GM21619 (cell line): ENCODE measurements at regions not wholly inside any gene's neighbourhood (a gene's known extent, or its start where the extent isn't known, plus 50 kb on each side); places are given as distances from the start of the nearest gene placed in this dataset.

Experiments used
- ATAC-seq: cut with Tn5 transposase; IDR thresholded peaks from one replicate; pipeline ENCODE4 v1.9.1; 2021; ENCODE audit not compliant: unreplicated experiment

DNA sequence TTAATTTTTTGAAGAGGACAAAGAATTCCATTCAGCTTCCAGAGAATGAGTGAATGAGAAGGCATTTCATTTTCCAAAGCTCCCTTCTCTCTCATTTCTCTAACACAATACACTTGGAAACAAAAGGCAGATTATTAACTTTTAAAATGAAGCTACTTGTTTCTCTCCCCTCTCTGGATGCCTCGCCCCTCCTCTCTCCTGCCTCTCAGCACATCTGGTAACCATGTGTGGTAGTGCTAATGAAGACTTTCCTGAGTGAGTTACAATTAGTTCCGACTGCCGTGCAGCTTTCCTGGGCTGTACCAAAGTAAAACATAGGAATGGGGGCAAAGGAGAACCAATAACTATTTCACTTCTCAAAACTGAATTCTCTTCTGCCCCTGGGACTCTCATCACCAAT, 84.7 kb upstream of the SOX5 start:
- ATAC-seq, result no peak

DNA sequence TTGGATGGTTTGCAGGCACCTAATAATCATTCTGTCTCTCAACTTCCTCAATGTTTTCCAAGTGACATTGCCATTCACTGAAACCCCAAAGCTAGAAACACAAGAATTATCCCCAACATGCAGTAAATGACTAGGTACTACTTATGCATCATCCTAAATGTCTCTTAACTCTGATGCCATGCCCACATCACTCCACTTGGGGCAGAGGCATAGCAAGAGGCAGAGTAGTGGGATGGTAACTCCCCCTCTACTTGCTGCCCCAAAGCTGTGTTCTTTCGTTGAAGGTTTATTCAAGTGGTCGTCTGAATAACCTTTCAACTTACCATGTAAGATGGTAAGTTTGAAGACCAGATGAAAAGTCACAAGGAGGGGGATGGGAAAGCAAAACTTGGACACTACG, 77.9 kb upstream of the SOX5 start:
- ATAC-seq, result no peak

DNA sequence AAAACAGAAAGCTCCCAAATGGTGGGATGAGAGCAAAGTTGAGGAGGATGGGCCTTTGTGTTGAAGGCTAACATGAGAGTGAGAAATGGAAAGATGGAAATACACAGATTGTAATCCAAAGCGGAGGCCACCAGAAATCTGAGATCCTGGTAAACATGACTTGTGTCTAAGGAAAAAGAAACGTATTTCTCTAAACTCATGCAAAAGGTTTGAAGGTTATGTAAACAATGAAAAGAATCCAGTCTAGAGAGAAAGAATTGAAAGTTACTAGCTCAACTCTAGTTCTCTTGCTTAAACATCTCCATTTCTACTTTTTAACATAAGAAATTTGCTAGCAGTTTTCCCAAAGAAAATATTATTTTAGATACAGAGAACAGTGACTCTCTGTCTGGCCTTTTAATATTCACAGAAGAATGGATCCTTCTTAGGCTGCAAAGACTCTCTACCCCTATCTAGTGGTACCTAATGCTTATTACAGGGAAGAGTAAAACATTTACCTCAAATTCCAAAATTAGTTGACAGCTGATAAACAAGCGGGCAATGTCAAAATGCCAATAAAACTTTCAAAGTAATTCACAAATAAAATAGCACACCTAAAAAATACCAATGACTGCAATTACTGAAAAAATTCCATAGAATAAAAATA, 75.8 kb upstream of the SOX5 start:
- no peak for ATAC-seq

DNA sequence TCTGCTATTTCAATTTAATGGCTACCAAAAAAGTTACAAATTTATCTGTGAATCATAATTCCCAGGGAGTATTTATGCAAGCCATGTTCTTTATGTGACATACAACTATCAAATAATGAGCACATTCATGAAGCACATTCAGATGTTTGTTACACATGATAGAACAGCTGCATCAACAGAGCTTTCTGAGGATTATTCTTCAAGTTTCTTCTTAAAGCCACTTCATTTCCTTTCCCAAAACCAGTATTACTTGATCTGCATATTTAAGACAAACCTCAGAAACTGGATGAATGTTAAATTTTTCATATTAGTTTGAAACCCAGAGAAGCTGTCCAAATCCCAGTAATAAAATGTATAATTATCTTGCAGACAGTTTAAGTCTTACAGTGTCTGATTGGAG, 73.6 kb upstream of the SOX5 start:
- ATAC-seq, result no peak

DNA sequence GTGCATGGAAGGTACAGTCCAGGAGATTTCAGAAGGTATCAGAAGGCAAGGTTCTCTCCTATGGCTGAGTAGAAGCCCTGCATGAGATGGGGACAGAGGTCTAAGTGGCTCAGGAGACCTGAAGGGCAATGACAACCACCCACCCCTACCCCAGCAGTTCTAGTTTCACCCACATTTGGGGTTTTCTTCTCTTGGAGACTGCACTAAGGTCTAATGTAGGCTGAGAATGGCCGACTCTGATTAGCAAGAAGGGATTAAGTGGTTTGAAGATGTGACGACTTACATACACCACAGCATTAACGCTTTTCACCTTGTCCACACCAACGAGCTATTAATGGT, 71.7 kb upstream of the SOX5 start:
- ATAC-seq, result no peak

DNA sequence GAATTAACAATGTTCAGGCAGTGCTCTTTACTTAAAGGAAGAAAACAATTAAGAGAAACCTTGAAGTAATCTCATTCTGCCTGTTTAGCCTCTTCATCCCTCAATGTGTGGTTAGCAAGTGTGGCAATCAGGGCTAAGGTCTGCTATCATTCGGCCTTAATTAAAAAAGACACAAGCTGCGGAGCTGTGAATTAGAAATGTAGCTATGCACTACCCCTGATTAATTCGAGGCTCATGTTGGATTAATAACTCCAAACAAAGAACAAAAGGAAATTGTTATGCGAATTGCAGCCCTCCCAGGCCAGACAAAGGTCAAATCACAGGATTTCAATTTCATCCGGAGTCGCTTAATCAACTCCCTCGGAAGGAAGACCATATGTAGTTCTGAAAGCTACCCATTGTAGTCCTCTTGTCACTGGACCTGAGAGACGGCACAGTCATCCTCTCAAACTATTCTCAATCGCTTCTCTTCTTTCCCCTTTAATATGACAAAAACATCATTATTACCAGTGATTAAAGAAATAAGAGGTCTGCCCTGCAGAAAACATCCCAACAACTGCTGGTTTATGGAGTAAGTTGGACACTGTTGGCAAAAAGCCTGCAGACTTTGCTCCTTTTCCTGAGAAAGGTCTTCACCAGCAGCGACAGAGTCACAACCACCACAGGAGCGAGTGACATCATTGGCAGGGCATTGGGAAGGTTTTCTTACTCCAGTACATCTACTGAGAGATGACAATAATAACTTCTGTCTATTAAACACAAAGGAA, 71.1 kb upstream of the SOX5 start:
- ATAC-seq, result no peak

DNA sequence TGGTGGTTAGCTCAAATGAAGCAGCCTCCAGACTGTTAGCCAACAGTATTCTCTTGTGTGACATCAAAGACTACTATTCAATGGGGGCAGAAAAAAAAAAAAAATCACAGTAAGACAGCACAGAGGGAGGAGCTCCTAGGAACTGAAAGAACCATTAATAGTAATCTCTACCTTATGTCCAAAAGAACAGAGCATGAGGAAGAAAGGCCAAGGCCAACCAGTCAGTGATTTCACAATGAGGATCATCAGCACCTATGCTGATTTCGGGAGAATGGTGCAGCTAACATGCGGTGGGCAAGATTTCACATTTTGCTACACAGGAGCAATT, 66.3 kb upstream of the SOX5 start:
- no peak for ATAC-seq

DNA sequence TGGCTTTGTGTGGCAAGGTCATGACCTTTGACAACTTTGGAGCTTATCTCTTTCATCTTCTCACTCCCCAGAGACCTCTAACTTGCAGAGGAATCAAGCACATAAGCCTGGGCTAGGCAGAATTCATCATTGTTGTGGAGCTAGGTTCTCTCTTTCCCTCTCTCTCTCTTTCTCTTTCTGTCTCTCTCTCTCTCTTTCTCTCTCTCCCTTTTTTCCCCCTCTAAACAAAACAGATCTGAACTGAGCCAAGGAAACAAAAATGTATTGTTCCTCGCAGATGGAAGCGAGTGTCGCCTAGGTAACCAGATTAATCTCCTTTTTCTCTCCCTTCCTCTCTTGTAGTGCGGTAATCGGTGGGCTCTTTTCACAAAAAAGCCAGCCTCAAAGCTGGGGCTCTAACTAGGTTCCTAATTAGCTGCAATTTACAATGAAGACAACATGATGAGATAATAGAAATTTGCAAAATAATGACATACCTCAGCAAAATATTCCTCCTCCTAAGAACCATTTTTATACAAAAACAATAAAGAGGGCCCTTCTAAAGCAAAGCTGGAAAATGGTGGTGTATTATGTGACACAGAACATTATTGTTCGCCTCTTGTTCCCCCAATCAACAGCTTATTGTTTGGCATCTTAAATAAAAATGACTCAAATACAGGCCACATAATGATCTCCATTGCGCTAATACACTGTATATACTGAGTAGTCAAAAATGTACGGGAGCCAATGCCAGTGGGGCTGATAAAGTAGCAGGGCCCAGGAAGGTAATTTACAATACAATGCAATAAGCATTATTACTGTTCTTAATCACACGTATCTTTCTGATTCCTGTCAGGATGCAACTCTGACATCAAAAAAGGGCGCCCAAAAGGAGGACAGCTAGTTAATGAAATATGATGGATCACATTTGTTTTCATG, 65.7 kb upstream of the SOX5 start:
- ATAC-seq, result no peak

DNA sequence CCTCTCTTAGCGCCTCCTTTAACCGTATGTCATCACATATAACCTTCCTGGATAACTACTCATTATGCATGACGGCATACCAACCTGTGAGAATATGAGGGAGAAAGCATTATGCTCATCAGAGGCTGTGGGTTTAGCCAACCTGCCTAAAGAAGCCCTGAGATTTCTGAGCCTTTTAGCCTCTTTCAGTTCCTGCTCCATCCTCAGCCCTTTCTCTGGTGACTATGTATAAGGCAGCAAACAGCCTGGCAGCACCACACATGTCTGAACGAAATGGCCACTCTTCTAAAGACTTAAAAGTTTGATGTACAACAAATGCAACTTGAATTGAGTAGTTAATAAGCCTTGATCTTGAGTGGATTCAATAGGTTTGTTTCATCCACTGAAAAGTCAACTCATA, 64.8 kb upstream of the SOX5 start:
- ATAC-seq, result no peak

DNA sequence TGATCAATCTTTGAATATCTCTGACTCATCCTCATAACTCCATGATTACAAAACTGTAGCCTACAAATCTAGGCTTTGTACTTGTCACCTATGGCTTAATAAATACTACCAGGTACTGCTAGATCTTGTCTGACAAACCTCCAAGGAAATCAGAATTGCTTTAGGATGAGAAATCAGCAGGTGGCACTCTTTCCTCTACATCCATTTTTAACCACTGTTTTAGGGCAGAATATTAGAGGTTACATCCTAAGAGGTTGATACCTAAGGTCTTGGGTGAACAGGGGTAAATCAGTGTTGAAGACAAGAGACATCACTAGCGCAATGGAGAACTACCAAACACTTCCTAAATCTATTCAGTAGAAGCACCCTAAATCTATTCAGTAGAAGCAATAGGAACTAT, 63.1 kb upstream of the SOX5 start:
- ATAC-seq, result no peak

DNA sequence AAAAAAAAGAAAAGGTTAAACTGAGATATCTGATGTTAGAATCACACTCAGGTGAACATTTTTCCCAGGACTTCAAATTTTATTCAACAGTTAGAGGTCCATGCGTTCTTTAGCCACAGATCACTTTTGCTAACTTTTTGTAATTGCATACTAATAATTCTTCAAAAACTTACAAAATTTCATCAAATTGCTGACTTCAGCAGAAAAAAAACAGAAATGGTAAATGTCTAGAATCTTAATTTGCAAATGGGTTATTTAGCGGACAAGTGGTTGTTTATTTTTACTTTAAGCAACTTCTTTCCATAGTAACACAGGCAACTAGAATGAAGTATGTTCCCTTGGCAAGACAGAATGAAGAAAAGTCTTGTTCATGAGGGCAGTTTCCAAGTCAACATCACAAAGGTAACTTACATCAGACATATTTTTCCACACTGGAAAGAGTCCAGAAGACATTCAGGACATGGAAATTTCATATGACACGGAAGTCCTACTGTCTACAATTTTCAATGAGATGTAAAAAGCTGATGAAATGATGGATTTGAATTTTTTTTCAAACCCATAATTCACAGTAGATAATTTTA, 62.5 kb upstream of the SOX5 start:
- no peak for ATAC-seq

DNA sequence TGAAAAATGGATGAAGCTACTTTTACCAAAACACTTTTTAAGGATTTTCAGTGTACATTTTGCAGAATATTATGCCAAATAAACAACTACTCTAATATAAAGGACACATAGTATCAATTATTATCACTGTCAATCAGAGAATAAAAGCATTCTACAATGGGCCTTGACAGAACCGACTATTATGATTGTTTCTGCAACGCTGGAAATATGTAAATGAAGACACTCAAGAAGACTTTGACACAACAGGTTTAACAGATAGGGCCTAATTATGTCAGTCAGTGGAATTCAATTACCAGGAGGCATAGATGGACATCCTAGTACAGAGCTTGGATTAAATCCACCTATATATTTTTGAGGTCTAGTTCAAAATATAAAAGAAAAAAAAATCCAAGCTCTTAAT, 58.7 kb upstream of the SOX5 start:
- no peak for ATAC-seq
